Right kidney (tissue), 1 donor: ENCODE measurements at regions not wholly inside any gene's neighbourhood (a gene's known extent, or its start where the extent isn't known, plus 50 kb on each side); places are given as distances from the start of the nearest gene placed in this dataset.
"Not testable (repeated sequence)": the region's sequence is repeated elsewhere in the genome, so short reads cannot be mapped to it uniquely, and the experiment has no call there.

Experiments
- DNase-seq: peaks from one replicate; pipeline ENCODE4 v3.0.0-alpha.2; 2016

DNA sequence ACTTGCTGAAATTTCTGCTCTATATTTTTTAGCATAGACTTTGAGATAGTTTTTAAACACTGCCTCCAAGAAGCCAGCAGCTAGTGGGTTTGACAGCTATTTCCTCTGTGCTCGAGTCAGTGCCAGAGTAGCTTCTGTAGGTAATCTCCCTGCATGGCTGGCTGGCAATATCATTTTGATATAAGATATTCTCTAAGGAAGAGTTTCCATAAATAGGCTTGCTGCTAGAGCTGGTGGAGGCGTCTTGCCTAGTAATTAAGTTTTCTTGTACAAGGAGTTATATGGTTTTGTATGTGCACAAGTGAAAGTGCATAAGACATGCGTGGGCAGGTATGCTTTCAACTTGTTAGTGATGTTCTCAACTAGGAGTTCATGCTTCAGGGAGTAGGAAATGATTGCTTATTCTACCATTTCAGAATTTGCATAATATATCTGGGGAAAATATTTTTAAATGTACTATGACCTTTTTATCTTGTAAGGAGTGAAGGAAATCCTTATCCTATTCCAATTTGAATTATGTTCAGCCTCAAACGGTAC lies 74.1 kb upstream of the CCL21 start:
- DNase-seq: no peak

DNA sequence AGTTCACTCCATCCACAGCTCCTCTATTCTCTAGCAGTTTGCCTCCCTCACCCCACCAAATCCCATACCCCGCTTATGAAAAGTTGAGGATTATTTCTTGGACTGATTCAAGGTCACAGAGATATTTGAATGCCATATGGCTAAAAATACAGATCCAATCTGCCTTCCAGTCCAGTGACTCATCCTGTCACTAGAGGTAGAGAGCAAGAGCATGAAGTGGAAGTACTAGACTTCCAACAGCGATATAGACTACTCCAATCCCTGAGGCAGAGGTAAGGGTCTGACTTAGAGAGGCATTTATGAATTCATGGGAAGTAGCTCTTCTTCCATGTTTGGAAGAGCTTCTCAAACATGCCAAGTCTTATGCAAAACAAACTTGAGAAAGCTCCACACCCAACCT lies 72.4 kb upstream of the CCL21 start:
- no peak for DNase-seq

DNA sequence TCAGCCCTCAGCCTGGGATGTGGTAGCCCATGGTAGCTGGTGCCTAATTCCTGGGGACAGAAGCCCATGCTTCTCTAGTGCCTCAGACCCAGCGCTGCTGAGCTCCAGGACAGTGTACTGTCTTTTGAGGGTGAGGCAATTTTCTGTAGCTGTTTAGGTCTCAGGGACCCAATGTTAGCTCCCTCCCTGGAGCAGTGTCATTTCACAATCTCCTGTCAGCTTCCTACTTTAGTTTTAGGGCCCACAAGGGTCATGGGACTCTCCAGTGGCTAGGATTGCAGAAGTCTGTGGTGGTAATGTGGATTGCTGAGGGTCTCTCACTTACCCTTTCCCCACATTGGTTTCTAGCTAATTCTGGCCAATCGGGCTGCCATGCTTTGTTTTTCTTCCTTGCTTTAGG lies 67.7 kb upstream of the CCL21 start:
- no peak for DNase-seq

DNA sequence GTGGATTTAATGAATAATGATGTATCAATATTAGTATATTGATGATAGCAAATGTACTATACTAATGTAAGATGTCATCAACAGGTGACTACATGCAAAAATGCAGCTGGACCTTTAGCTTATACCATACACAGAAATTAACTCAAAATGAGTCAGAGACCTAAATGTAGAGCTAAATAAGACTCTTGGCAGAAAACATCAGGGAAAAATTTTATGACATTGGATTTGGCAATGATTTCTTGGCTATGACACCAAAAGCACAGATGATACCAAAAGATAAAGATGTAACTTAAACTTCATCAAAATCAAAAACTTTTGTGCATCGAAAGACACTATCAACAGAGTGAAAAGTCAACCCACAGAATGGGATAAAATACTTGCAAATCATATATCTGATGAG lies 64.0 kb upstream of the CCL21 start:
- no peak for DNase-seq

DNA sequence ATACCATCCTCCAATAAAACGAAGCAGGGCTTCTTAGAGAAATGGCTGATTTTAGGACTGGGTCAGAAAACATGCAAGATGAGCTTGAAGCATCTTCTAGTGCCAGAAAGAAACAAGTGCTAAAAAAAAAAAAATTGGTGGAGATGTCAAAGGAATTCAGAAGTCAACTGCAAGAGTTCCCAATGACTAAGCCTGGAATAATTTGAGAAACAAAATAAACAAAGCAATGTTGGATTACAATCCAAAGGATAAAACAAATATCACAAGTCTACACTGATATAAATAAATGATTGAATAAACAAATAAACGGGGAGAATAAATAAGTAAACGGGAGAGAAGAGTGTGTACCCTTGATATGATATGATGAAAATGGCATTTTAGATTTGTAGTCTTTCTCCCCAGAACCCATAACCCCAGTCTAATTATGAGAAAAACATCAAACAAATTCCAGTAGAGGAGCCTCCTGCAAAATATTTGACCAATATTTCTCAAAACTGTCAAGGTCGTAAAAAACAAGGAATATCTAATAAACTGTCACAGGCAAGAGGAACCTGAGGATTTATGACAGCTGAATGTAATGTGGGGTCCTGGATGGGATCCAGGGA lies 63.5 kb upstream of the CCL21 start:
- DNase-seq: no peak

DNA sequence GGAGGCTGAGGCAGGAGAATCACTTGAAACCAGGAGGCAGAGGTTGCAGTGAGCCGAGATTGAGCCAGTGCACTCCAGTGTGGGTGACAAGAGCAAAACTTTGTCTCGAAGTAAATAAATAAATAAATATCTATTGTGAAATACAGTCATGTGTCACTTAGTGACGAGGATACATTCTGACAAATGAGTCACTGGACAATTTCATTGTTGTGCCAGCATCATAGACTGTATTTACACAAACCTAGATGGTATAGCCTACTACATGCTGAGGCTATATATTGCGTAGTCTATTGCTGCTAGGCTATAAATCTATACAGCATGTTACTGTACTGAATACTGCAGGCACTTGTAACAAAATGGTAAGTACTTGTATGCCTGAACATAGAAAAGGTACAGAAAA lies 61.1 kb upstream of the CCL21 start:
- DNase-seq: no peak

DNA sequence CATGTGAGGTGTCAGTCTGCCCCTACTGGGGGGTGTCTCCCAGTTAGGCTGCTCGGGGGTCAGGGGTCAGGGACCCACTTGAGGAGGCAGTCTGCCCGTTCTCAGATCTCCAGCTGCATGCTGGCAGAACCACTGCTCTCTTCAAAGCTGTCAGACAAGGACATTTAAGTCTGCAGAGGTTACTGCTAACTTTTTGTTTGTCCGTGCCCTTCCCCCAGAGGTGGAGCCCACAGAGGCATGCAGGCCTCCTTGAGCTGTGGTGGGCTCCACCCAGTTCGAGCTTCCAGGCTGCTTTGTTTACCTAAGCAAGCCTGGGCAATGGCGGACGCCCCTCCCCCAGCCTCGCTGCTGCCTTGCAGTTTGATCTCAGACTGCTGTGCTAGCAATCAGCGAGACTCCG lies 57.2 kb upstream of the CCL21 start:
- not testable (repeated sequence) for DNase-seq

DNA sequence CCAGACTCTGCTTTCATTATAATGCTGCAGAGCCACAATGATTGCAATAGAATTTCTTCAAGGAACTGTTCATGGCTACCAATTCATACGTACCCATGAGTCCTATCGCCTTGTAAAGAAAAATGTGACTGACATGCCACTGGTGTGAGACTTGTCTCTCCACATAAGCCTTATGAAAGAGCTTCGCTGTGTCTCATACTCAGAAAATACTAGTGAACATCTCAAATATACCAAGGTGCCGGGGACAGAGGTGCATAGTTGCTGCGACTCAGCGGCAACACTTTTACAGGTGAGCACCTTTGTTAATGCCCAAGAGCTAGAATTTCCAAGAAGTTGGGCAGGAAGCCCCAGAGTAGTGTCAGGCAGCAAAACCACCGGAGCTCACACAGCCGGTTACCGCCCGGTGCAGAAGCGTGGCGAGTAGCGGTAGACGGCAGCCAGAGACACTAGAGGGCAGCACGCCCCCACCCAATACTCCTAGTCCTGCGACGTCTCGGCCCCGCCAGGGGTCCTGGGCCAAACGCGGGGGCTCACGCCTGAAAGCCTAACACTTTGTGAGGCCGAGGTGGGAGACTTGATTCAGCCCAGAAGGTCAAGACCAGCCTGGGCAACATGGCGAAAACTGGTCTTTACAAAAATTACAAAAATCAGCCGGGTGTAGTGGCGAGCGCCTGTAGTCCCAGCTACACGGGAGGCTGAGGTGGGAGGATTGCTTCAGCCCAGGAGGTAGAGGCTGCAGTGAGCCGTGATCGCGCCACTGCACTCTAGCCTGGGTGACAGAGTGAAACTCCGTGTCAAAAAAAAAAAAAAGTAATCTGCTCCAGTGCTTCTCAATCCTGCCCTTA lies 50.5 kb upstream of the CCL21 start:
- DNase-seq: peak; percentile 45
